Kidney tubule cell (primary cell): ENCODE measurements at regions not wholly inside any gene's neighbourhood (a gene's known extent, or its start where the extent isn't known, plus 50 kb on each side); places are given as distances from the start of the nearest gene placed in this dataset.

Source experiments
- DNase-seq: peaks from one replicate; pipeline ENCODE4 v3.0.0-alpha.2; 2018; ENCODE audit warnings: low spot score

DNA sequence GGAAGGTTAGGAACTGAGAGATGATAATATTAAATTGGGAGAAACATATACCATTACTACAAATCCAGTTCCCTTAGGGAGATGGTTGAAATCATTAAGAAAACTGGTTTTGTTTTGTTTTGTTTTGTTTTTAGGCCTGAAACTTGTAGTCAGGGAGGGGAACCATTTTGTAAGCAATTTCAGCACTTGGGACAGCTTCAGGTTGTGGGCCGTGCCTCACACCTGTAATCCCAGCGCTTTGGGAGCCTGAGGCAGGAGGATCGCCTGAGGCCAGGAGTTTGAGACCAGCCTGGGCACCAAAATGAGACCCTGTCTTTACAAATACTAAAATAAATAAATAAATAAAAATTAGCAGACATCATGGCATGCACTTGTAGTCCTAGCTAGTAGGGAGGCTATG, 694.3 kb upstream of the NR5A2 start:
- no peak for DNase-seq

DNA sequence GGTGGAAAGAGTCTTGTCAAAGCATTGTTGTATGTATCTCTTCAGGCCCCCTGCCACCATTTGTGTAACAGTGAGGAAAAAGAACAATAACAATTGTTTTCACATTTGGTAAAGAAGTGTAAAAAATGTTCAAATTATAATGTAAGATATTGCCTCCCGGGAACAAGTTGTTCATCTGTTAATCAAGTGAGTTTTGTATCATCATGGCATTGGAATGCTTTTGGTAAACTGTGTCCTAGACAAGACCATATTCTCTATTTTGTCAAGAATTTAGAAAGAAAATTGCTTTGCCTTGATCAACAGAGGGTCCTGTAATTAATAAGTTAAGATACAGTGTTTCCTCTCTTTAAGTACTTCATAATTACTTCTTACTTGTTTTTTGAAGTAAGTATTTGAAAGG, 692.0 kb upstream of the NR5A2 start:
- no peak for DNase-seq

DNA sequence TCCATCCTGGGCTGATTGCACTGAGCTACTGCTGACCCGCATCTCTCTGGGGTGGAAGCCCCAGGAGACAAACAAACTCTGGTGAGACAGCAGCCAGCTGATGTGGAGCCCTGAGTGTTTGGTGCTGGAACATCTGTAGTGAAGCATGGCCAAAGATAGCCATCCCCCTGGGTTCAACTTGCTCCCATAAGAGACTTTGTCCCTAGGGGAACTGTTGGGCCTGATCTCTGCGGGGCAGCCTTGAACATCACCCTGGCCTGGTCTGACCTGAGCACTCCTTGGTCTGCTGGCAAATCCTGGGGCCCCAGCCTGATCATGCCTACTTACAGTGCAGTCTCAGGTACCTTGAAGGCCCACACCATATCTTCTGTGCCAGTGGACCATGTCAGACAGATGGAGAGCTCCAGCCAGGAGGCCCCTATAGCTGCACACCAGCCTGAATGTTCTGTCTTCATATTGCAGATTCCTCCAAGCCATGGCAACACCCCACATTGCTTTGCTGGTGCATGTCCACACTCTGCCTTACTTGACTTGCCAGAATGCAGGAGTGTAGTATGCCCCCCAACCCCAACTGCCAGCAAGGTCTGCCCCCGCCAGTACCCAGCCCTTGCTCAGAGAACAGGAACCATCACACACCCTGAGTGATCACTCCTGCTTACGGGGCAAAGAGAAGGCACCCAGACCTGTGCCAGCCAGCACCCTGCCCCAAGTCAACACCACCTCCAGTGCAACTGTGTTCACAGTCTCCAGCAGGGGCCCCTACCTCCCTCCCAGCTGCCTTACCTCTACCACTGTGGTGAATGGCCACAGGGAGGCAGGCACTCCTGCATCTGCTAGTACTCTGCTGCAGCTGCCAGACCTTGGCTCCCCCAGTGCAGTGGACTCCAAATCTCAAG, 690.5 kb upstream of the NR5A2 start:
- no peak for DNase-seq

DNA sequence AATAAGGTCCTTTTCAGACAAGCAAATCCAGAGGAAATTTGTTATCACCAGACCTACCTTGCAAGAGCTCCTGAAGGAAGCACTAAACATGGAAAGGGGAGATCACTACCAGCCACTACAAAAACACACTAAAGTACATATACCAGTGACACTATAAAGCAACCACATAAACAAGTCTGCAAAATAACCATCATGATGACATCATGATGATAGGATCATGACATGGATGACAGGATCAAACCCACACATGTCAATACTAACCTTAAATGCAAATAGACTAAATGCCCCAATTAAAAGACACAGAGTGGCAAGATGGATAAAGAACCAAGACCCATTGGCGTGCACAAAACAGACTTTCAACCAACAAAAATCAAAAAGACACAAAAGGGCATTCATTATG, 688.8 kb upstream of the NR5A2 start:
- DNase-seq = no peak

DNA sequence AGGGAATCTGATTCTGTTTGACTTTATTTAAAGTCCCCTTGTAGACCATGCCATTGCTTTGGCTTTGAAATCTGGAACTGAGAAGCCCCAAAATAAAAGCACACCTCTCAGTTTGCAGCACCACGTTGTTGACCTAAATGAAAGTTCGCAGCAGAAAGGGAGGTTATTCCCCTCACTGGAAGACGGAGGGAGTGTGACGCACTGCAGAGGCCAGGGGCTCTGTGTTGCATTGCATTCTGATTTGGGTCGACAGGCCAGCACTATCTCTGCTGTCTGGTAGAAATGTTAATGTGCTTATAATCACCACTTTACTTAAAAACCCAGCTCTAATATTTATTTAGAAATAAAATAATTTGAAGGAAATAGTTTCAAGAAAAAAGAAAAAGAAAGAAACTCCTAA, 675.2 kb upstream of the NR5A2 start:
- no peak for DNase-seq

DNA sequence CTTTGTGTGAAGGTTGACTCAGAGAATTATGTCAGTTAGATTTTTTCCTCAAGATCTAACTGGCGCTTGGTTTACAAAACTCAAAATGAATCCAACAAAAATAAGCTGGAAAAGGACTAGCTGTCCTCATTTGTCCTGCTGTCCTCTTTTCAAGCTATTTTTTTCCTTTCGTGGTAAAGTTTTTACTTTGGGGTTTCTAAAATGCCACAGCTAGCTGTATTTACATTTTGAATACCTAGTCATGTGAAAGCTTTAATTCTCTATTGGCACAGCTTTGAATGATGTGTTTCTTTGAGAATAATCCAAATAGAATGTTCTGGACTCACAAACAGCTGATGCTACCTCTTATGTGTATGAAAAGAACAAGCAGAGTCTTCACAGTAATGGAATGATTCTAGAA, 673.6 kb upstream of the NR5A2 start:
- no peak for DNase-seq

DNA sequence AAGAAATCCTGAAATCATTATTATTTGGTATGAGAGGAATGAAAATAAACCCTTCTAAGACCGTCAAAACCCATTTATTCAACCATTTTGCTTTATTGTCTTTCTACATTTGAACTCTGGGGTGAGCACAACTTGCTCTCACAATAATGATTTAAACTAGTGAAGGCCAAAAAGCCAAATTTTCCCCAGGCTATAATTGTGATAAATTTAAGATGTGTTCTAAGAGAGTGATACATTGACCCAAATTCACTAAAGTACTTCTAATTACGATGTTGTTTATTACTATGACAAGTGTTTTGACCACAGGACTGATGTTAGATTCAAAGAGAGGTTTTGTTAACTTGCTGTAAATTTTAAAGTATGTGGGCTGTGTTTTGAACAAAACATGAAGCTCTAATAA, 670.9 kb upstream of the NR5A2 start:
- DNase-seq = no peak

DNA sequence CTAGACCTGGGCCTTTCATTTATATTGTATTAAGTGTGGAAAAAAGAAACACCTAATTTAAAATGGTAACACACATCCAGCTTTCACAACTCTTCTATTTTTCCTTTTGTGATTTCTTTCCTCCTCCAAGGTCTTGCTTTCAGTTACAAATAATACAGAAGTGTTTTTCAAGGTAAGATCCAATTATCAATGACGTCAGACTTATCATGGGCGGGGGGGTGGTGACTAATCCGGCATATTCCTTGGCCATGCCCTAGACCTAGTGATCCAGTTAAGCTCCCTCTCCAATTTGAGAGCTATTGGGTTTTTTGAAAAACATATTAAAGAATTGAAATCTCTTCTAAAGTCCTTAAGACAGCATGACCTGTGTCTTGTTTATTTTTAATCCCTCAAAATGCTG, 669.9 kb upstream of the NR5A2 start:
- DNase-seq = no peak

DNA sequence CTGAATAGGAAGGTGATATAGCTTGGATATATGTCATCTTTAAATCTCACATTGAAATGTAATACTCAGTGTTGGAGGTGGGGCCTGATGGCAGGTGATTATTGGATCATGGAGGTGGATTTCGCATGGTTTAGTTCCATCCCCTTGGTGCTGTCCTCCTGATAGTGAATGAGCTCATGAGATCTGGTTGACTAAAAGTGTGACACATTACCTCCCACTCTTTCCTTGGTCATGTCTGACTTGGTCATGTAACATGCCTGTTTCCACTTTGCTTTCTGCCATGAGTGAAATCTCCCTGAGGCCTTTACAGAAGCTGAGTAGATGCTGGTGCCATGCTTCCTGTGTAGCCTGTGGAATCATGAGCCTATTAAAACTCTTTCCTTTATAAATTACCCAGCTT, 664.5 kb upstream of the NR5A2 start:
- DNase-seq = no peak

DNA sequence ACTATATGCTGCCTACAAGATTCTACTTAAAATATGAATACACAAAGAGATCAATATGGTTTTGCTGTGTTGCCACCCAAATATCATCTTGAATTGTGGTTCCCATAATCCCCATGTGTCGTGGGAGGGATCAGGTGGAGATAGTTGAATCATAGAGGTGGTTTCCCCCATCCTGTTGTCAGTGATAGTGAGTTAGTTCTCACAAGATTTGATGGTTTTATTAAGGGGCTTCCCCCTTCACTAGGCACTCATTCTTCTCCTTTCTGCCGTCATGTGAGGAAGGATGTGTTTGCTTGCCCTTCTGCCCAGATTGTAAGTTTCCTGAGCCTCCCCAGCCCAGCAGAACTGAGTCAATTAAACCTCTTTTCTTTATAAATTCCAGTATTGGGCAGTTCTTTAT, 654.4 kb upstream of the NR5A2 start:
- no peak for DNase-seq

DNA sequence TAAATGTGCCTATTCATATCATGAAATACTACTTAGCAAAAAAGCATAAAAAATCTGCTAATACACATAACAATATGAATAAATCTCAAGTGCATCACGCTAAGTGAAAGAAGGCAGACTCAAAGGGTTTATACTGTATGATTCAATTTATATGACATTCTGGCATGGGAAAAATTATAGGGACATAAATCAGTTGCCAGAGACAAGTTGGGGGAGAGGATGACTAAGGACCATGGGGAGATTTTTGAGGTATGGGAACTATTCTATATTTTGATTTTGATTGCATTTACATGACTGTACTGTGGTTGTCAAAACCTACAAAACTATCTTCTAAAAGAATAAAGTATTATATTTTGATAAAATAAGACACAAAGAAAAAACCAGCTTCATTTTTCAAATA, 650.3 kb upstream of the NR5A2 start:
- no peak for DNase-seq

DNA sequence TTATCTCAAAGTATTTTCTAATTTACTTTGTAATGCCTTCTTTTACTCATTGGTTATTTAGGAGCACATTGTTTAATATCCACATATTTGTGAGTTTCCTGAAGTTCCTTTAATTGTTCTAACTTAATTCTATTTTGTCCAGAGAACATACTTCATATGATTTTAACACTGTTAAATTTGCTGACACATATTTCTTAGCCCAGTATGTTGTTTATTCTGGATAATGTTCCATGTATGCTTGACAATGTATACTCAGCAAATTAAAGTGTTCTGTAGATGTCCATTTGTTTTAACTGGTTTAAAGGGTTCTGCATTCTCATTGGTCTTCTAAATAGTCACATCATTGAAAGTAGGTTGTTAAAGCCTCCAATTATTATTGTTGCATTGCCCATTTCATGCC, 643.7 kb upstream of the NR5A2 start:
- no peak for DNase-seq

DNA sequence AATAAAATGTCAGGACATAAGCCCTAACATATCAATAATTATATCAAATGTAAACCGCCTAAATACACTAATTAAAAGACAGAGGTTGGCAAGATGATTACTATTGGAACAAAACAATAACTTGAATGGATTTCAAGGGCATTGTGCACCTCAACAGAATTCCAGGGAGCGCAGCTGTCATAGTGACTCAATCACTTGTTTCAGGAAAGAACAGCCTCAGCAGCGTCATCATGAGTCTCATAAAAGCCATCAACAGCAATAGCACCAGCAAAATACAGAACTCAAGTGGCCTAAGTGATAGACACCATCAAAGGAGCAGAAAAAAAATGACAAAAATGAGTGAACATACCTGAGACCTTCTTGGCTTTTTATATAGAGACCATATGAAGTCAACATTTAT, 632.7 kb upstream of the NR5A2 start:
- DNase-seq = no peak

DNA sequence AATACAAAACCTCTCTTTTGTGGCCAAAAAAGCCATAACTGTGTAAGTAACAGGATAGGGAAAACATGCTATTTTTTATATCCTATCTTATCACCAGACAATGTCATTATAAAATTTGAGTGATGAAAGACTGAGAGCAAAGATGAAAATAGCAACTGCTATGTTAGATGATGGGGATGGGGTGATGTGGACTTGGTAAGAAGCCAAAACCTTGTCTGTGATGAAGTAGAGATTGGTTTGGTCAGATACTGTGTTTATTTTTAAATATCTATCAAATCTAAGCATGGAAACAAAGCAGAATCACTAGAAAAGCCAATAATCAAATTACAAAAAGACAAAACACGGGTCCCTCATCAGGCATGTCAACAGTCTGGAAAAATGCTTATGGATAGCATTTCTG, 631.1 kb upstream of the NR5A2 start:
- DNase-seq = no peak

DNA sequence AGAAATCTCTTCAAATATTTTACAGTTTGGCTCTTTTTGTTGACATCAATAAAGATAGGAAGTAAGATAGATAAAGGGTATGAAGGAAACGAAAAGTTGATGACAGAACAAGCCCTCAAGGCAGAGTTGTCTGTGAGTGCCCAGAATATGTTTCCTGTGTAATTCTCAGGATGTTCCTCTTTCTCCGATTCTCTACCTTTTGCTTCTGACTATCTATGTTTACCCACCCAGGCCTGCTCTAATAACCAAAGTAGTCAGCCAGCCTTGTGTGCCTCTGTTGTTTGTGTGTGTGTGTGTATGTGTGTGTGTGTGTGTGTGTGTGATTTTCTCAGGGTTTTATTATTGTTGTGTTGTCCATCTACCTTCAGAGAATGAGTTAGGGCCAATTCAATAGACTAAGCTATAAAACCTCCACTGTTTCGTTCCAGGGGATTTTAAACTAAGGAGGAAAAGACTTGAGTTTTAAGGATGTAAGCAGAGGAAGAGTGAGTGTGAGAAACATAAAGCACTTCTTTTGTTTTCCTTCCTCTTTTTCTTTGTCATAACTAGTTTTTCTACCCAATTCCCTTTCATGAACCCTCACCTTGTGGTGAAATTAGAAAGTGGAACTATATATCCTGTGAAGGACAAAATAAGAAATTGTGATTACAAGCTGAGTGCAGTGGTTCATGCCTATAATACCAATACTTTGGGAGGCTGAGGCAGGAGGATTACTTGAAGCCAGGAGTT, 627.4 kb upstream of the NR5A2 start:
- DNase-seq = no peak

DNA sequence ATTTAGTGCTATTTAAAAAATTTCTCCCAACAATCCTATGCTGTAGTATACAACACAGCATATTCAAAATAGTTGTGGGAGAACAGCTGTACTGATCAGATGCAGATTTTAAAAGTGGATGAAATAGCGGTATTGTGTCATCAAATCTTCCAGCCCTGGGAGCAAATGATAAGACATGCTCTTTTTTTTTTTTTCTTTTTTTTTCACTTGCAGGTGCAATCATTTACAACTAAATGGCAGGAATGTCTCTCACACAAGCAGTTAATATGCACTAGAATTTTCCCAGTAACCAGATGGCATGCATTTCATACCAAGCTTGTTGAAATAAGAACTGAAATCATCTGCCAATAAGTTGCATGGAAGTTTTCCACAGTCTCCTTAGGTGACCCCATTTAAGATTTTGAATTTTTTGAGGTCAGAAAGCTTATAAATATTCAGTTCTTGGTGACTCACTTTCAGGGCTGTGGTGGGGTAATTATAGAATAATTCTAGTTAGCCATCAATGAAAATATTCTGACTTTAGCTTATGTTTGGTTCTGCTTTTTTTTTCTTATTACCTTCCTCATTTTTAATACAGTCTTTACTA, 623.9 kb upstream of the NR5A2 start:
- DNase-seq = peak; percentile 41

DNA sequence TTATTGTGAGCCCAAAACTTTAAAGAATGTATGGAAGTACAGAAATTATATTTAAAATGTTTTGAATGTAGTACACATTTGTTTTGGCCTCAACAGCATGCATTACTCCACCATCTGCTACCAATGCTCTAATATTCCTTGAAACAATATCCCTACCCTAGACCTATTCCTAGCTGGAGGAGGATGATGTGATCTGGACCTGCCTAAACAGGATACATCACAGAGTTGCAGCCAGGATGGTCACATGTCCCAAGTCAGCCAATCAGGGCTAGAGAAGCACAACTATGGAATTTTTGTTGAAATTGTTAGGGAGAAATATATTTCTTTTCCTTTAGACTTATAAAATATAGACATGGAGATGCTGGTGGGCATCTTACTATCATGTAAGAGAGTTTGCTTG, 623.3 kb upstream of the NR5A2 start:
- DNase-seq = no peak

DNA sequence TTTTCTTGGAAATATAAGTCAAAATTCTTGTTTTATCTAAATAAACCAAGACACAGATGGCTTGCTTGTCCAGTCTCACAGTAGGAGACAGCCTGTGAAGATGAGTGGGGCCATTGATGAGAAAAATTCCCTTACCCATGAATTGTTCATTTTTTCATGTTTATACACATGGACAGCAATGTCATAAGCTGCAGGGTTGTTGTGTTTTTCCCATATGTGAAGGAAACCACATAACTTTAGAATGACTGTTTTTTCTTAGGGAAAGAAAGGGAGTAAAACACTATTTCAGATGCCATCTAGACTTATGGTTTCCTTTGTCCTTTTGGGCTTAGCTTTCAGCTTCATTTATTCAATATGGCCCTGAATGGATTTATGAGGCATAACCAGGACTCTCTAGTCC, 622.5 kb upstream of the NR5A2 start:
- no peak for DNase-seq

DNA sequence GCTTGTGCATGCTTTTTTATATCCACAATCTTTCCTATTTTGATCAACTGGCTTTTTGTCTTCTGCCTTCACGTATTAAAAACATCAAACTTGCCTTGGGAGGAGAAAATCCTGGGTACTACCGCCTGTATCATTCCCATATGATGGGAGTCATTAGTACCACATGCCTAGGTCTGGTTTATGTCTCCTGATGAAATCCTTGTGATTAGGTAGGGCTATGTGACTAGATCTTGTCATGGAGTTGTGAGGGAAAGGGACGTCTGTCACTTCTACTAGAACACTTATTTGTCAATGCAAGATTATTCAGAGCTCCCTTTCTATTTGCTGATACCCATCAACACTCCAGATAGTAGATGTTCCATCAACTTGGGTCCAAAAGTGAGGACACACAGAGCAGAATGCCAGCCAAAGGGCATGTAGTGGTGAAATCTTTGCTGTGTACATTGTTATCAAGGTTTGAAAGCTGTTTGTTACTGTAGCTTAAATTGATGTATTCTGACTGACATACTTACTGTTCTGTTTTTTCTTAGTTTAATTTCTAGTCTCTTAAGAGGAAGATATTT, 621.8 kb upstream of the NR5A2 start:
- no peak for DNase-seq

DNA sequence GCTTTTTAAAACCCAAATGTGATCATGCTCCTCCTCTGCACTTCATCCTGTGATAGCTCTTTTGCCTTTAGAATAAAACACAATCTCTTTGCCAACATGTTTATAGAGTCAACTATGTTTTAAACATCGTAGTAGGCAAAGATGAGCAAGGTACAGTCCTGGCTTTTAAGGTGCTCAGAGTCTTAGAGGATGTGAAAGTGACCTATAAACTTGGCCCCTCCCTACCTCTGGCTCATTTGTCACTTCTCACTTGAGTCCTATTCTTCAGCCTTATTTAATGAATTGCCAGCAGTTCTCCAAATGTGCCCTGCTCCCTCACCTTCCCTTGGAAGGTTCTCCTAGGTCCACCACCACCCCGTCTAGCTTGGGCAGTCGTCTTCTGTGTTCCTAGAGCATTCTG, 617.0 kb upstream of the NR5A2 start:
- no peak for DNase-seq

DNA sequence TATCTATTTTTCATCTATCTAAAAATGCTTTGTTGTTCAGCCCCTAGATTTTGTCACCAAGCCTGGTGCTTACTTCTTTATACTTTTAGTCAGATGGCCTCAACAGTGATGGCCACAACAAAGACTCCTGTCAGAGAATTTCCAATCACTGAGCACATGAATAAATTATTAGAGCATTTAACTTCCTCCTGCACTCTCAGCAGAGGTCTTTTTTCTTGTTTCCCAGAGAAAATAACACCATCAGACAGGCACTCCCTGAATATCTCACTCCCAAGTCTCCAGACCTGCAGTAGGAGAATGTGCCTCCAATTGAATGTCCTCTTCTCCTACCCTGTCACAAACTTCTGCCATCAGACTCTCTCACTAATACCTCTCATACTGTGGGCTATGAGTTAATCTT, 616.0 kb upstream of the NR5A2 start:
- peak; percentile 30 for DNase-seq

DNA sequence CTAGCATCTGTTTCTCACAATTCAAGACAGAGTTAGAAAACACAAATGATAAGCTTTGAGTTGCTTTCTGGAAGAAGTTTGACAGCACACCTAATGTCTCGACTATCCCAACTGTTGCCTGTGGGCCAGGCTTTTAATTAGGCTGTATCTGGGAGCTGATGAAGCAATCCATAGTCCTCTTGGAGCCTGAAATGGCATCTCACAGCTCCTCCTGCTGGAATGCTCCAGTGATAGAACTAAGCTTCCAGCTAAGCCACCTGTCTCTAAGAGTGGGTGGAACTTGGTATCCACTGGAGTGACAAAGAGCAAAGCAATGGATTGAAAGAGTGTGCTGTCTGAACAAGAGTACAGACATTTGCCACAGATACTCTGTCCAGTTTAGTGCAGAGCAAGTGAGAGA, 605.3 kb upstream of the NR5A2 start:
- DNase-seq = peak; percentile 39

DNA sequence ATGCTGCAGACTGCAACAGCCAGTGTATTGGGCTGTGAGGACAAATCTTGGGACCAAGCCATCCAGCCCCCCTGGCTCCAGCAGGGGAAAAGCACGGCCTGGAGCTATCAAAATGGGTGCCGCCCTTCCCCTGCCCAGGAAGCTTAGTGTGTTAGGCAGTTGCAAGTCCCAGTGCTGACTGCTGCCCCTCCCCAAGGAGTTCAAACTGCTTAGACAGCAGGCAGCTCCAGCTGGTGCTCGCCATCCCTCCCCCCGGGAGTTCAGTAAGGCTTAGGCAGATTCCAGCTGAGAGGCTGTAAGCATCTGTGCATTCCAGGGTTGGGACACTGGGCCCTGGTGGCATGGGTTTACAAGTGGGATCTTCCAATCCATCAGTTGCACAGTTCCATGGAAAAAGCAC, 579.6 kb upstream of the NR5A2 start:
- no peak for DNase-seq
